ENCODE measurements at regions not wholly inside any gene's neighbourhood (a gene's known extent, or its start where the extent isn't known, plus 50 kb on each side); places are given as distances from the start of the nearest gene placed in this dataset.

DNA sequence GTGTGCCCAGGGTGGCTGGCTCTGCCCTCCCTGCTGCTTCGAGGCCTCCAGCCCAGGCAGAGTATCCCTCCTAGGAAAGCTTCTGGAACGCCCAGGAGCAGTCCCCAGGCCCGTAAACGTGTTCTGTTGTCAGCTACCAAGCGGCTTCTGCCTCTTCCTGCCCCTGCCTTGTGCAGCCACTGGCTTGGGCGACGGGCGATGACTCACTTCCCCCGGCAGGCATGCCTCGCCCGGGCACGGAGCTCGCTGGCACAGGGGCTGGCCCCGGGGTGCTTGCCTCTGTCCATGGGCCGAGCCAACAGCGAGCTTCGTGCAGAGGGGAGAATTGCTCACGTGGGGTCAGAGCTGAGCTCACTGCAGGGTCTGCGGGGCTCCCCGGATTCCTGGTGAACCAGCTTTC is 86.7 kb upstream of the THBS2 start:
- Histone ChIP-seq H3K4me3 (ENCODE audit: low read length) (no peak overlapping the region), H3K36me3 (ENCODE audit: control insufficient read depth, insufficient read depth, low read length) (no peaks in the 10 kb centered on the region), H3K27ac (ENCODE audit: low read length) (no peak overlapping the region), H3K4me1 (ENCODE audit: control insufficient read depth, insufficient read depth, low read length) (no peaks in the 10 kb centered on the region), H3K9me3 (ENCODE audit: control insufficient read depth, insufficient read depth, low read length) (no peaks in the 10 kb centered on the region), H3K27me3 (ENCODE audit: control insufficient read depth, insufficient read depth, low read length) (no peaks in the 10 kb centered on the region)
- WGBS (ENCODE audit: insufficient coverage, insufficient read length), result no CpG with 5 or more reads among the region's 20 CpGs
- no peak for DNase-seq (ENCODE audit: low read depth, low spot score)

DNA sequence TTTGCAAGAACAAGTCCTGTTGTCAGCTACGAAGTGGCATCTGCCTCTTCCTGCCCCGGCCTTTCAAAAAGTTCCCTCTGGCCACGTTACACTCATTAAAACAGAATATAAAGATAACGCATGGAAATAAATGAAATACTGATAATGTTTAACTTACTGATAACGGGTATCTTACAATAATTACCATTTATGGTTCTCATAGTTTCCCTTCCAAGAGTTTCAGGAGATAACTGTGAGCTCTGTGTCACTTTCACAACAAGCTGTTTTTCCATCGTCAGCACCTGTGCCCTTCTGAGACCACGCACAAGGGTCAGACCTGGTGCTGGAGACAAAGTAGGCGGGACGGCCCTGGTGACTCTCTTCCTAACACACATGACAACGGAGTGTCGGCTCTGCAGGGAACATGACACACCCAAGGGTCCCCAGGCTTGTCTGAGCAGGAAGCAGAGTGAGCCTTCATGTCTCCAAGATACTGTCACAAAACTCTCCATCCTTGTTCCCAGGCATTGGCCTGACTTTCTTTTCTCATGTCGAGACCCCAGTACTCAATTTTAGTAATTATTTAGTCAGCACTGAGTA is 86.2 kb upstream of the THBS2 start:
- DNase-seq (ENCODE audit: low read depth, low spot score), result no peak
- H3K27me3 ChIP-seq (ENCODE audit: control insufficient read depth, insufficient read depth, low read length), result no peaks in the 10 kb centered on the region
- no peaks in the 10 kb centered on the region for H3K9me3 ChIP-seq (ENCODE audit: control insufficient read depth, insufficient read depth, low read length)
- no peaks in the 10 kb centered on the region for H3K4me1 ChIP-seq (ENCODE audit: control insufficient read depth, insufficient read depth, low read length)
- no peak overlapping the region for H3K4me3 ChIP-seq (ENCODE audit: low read length)
- WGBS (ENCODE audit: insufficient coverage, insufficient read length), result no CpG with 5 or more reads among the region's 12 CpGs
- no peaks in the 10 kb centered on the region for H3K36me3 ChIP-seq (ENCODE audit: control insufficient read depth, insufficient read depth, low read length)
- no peak overlapping the region for H3K27ac ChIP-seq (ENCODE audit: low read length)

DNA sequence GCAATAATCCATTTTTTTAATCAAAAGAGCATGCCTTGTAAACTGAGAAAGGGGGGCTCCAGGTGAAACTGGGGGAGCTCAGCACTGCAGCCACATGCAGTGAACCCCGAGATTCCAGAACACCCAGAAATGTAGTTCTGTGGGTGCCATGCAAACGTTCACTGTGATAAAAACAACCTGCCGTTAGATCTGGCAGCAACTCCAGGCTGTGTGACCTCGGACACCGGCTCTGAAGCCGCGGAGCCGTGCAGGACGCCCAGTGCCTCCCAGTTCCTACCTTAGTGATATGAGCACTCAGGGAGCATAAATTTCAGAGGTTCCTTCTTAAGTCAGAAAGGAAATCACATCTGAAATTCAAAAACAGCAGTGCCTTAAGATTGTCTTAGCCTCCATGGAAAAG is 85.4 kb upstream of the THBS2 start:
- no peak overlapping the region for H3K4me3 ChIP-seq (ENCODE audit: low read length)
- DNase-seq (ENCODE audit: low read depth, low spot score), result no peak
- H3K4me1 ChIP-seq (ENCODE audit: control insufficient read depth, insufficient read depth, low read length), result no peaks in the 10 kb centered on the region
- no peaks in the 10 kb centered on the region for H3K27me3 ChIP-seq (ENCODE audit: control insufficient read depth, insufficient read depth, low read length)
- no CpG with 5 or more reads among the region's 9 CpGs for WGBS (ENCODE audit: insufficient coverage, insufficient read length)
- no peak overlapping the region for H3K27ac ChIP-seq (ENCODE audit: low read length)
- no peaks in the 10 kb centered on the region for H3K9me3 ChIP-seq (ENCODE audit: control insufficient read depth, insufficient read depth, low read length)
- no peaks in the 10 kb centered on the region for H3K36me3 ChIP-seq (ENCODE audit: control insufficient read depth, insufficient read depth, low read length)

DNA sequence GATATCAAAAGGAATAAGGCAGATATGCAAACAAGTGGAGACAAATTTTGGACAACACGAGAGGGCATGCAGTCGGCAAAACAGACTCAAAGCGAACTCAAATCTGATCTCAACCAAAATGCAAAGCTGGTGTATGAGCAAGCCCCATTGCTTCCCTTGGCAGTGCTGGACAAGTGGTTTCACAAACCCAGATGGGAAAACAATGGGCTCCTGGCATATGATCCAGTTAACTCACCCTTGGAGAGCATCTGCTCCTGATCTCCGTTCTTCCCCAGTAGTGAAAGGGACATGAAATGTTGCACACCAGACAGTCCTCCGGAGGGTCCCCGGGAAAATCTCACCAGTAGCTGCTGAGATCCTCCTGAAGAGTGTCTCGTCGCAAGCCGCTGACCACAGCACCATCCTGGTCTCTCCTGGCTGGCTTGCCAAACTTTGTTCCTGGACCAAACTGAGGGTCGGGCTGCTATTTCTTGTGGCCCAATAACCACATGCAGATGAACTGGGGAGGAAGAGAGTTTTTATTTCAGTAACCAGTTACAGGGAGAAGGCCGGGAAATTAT is 84.3 kb upstream of the THBS2 start:
- H3K4me3 ChIP-seq (ENCODE audit: low read length), result no peak overlapping the region
- DNase-seq (ENCODE audit: low read depth, low spot score), result no peak
- H3K27me3 ChIP-seq (ENCODE audit: control insufficient read depth, insufficient read depth, low read length), result no peaks in the 10 kb centered on the region
- WGBS (ENCODE audit: insufficient coverage, insufficient read length), result no CpG with 5 or more reads among the region's 11 CpGs
- no peaks in the 10 kb centered on the region for H3K4me1 ChIP-seq (ENCODE audit: control insufficient read depth, insufficient read depth, low read length)
- no peaks in the 10 kb centered on the region for H3K9me3 ChIP-seq (ENCODE audit: control insufficient read depth, insufficient read depth, low read length)
- H3K27ac ChIP-seq (ENCODE audit: low read length), result no peak overlapping the region
- no peaks in the 10 kb centered on the region for H3K36me3 ChIP-seq (ENCODE audit: control insufficient read depth, insufficient read depth, low read length)

DNA sequence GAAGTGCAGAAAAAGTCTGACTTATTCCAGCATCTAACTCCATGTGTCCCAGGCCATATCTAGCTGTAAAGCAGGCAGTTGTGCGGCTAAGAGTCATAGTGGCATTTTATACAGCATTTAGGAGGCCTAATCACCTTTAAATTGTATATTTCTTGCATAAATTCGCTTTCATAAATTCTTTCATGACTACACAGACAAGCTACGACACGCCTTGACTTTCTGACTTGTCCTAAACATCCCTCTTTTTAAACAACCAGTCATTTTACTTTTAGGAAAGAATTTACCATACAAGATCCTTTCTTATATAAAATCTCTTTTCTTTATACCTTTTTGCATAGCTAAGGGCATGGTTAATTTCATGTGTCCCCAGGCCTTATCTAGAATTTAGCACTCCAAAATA is 81.7 kb upstream of the THBS2 start:
- no peaks in the 10 kb centered on the region for H3K27me3 ChIP-seq (ENCODE audit: control insufficient read depth, insufficient read depth, low read length)
- no peaks in the 10 kb centered on the region for H3K9me3 ChIP-seq (ENCODE audit: control insufficient read depth, insufficient read depth, low read length)
- H3K4me3 ChIP-seq (ENCODE audit: low read length), result no peak overlapping the region
- no peaks in the 10 kb centered on the region for H3K36me3 ChIP-seq (ENCODE audit: control insufficient read depth, insufficient read depth, low read length)
- 100% methylated on average over 3 of the region's 4 CpGs for WGBS (ENCODE audit: insufficient coverage, insufficient read length)
- no peak overlapping the region for H3K27ac ChIP-seq (ENCODE audit: low read length)
- H3K4me1 ChIP-seq (ENCODE audit: control insufficient read depth, insufficient read depth, low read length), result no peaks in the 10 kb centered on the region
- DNase-seq (ENCODE audit: low read depth, low spot score), result no peak

DNA sequence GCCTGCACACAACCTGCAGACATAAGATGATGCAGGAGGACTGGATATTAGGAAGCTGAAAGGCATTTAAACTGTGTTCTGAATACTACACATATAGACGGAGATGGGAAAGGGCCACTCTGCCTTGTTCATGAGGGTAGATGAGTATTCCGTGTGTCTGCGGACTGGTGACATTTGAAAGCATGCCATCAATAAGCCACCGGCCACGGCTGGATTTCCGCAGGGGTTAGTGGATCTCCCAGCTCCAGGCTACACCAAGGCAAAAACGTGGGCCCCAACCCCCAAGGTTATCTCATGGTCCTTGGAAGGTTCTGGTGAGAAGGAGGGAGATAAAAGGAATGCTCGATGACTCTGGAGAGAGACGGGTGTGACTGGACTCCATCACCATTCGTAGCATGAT is 78.6 kb upstream of the THBS2 start:
- WGBS (ENCODE audit: insufficient coverage, insufficient read length), result no CpG with 5 or more reads among the region's 10 CpGs
- no peak for DNase-seq (ENCODE audit: low read depth, low spot score)
- H3K36me3 ChIP-seq (ENCODE audit: control insufficient read depth, insufficient read depth, low read length), result no peaks in the 10 kb centered on the region
- no peak overlapping the region for H3K27ac ChIP-seq (ENCODE audit: low read length)
- no peaks in the 10 kb centered on the region for H3K9me3 ChIP-seq (ENCODE audit: control insufficient read depth, insufficient read depth, low read length)
- no peaks in the 10 kb centered on the region for H3K4me1 ChIP-seq (ENCODE audit: control insufficient read depth, insufficient read depth, low read length)
- no peak overlapping the region for H3K4me3 ChIP-seq (ENCODE audit: low read length)
- no peaks in the 10 kb centered on the region for H3K27me3 ChIP-seq (ENCODE audit: control insufficient read depth, insufficient read depth, low read length)

DNA sequence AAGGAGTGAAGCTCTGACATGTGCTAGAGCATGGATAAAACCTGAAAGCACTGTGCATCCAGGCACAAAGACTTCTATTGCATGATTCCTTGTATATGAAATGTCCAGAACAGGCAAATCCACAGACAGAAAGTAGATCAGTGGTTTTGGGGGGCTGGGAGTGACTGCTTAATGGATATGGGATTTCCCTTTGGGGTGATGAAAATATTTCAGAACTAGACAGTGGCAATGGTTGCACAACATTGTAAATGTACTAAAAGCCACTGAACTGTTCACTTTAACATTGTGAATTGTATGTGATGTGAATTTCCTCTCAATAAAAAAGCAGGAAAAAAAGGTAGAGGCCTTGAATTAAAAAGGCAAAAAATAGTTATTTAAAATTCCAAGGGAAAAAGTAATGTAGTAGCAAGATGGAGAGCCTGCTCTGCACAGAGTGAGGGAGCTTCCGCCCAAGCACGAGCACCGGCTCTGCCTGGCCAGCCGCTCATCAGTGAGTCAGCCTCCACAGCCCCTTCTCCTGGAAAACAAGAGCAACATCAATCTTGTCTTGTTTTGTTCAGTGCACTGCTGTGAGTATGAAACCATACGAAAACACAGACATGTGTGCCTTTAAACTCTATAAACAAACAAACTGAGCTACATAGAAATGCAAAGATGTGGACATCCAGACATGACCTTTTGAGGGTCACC is 74.6 kb upstream of the THBS2 start:
- WGBS (ENCODE audit: insufficient coverage, insufficient read length), result no CpG with 5 or more reads among the region's 5 CpGs
- H3K4me3 ChIP-seq (ENCODE audit: low read length), result no peak overlapping the region
- H3K27ac ChIP-seq (ENCODE audit: low read length), result no peak overlapping the region
- no peaks in the 10 kb centered on the region for H3K36me3 ChIP-seq (ENCODE audit: control insufficient read depth, insufficient read depth, low read length)
- no peaks in the 10 kb centered on the region for H3K4me1 ChIP-seq (ENCODE audit: control insufficient read depth, insufficient read depth, low read length)
- no peaks in the 10 kb centered on the region for H3K27me3 ChIP-seq (ENCODE audit: control insufficient read depth, insufficient read depth, low read length)
- DNase-seq (ENCODE audit: low read depth, low spot score), result no peak
- no peaks in the 10 kb centered on the region for H3K9me3 ChIP-seq (ENCODE audit: control insufficient read depth, insufficient read depth, low read length)

DNA sequence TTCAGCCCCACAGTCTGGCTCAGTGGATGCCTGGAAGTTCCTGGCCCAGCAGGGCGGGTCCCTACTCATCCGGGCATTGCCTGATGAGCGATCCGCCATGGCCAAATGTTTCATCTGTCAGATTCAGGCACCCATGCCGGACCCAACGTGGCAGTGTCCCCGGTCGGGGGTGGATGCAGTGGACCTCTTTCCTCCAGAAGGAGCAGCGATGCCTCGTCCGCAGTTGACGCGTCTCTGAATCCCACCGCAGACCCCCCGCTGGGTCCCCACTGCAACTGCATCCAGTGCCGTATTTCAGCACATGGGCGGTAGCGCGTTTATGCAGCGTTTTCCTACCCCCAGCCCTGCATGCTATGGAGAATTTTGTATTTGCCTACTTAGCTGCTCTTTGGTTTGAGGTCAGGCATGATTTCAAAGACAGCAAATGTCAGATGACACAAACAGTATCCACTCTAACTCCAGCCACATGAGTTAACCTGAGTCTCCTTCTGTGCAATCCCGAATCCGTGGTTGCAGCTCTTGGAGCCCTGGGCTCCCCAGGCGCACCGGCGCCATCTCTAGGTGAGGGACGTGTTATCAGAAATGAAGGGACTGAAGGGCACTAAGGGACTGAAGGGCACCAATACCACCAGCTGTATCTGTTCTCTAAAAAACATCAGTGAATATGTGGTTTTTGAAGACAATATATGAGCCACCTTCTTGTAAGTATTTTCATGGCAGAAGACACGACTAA is 72.6 kb upstream of the THBS2 start:
- no peaks in the 10 kb centered on the region for H3K36me3 ChIP-seq (ENCODE audit: control insufficient read depth, insufficient read depth, low read length)
- no peaks in the 10 kb centered on the region for H3K27me3 ChIP-seq (ENCODE audit: control insufficient read depth, insufficient read depth, low read length)
- H3K27ac ChIP-seq (ENCODE audit: low read length), result no peak overlapping the region
- no peaks in the 10 kb centered on the region for H3K4me1 ChIP-seq (ENCODE audit: control insufficient read depth, insufficient read depth, low read length)
- no peaks in the 10 kb centered on the region for H3K9me3 ChIP-seq (ENCODE audit: control insufficient read depth, insufficient read depth, low read length)
- DNase-seq (ENCODE audit: low read depth, low spot score), result peak; percentile 41
- WGBS (ENCODE audit: insufficient coverage, insufficient read length), result no CpG with 5 or more reads among the region's 27 CpGs
- H3K4me3 ChIP-seq (ENCODE audit: low read length), result no peak overlapping the region

DNA sequence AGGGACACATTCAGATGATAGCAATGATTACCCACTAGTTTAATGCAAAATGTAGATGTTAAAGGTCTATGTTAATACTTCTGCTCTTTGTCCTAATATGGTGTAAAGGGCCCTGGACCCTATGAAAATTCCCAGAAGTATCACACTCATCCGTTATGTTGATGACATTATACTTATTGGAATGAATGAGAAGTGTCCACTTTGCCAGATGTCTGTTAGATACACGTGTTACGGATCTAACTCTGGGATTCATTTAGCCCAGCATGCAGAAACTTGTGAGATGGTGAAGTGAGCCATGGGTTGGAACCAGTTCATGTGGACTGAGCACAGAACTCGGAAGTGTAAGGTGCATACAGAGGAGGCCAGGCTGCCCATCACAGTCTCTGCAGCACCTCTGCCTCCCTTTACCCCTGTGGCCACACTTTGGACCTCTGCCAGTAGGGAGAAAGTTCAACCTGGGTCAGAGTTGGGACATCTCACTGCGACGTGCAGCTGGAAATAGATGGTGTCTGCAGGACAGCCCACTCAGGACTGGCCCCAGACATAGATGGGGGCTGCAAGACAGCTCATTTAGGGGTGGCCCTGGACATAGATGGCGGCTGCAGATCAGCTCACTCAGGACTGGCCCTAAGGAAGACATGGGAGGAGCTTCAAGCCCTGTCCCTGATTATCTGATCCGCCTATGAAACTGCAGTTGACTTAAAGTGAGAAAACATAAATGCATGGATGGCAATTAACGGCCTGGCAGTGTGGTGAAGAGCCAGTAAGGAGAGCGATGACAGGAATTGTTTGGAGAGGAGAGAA is 71.2 kb upstream of the THBS2 start:
- Histone ChIP-seq H3K36me3 (ENCODE audit: control insufficient read depth, insufficient read depth, low read length) (no peaks in the 10 kb centered on the region), H3K27ac (ENCODE audit: low read length) (no peak overlapping the region), H3K27me3 (ENCODE audit: control insufficient read depth, insufficient read depth, low read length) (no peaks in the 10 kb centered on the region), H3K9me3 (ENCODE audit: control insufficient read depth, insufficient read depth, low read length) (no peaks in the 10 kb centered on the region), H3K4me1 (ENCODE audit: control insufficient read depth, insufficient read depth, low read length) (no peaks in the 10 kb centered on the region), H3K4me3 (ENCODE audit: low read length) (no peak overlapping the region)
- no CpG with 5 or more reads among the region's 10 CpGs for WGBS (ENCODE audit: insufficient coverage, insufficient read length)
- no peak for DNase-seq (ENCODE audit: low read depth, low spot score)

DNA sequence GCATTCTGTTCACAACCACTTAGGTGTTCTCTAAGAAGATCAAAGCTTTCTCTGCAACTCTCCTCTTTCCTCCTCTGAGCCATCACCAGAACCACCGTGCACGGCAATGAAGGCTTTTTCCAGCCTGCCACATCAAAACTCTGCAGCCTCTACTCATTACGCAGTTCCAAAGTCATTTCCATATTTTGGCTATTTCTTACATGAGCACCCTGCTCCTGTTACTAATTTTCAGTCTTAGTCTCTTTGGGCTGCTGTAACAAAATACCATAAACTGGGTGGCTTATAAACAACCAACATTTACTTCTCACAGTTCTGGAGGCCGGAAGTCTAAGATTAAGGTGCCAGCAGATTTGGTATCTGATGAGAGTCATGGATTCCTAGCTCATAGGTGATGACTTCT is 70.4 kb upstream of the THBS2 start:
- no peaks in the 10 kb centered on the region for H3K9me3 ChIP-seq (ENCODE audit: control insufficient read depth, insufficient read depth, low read length)
- no peak for DNase-seq (ENCODE audit: low read depth, low spot score)
- no CpG with 5 or more reads among the region's 4 CpGs for WGBS (ENCODE audit: insufficient coverage, insufficient read length)

More for the DNA sequence above, 70.4 kb upstream of the THBS2 start:
- Histone ChIP-seq H3K36me3 (ENCODE audit: control insufficient read depth, insufficient read depth, low read length) (no peaks in the 10 kb centered on the region), H3K4me1 (ENCODE audit: control insufficient read depth, insufficient read depth, low read length) (no peaks in the 10 kb centered on the region), H3K27ac (ENCODE audit: low read length) (no peak overlapping the region), H3K27me3 (ENCODE audit: control insufficient read depth, insufficient read depth, low read length) (no peaks in the 10 kb centered on the region), H3K4me3 (ENCODE audit: low read length) (no peak overlapping the region)

Data from iPS DF 6.9 (cell line).